K562 (cell line): ENCODE measurements at regions not wholly inside any gene's neighbourhood (a gene's known extent, or its start where the extent isn't known, plus 50 kb on each side); places are given as distances from the start of the nearest gene placed in this dataset.

Experiments used
- ATAC-seq: fragments of 200-7000 bp; cut with Tn5 transposase; 3 replicates; pipeline ENCODE4 v1.9.1; 2020; ENCODE audit warnings: moderate library complexity
- BruUV-seq: library from RNA; stranded (reverse); fragments of 400-500 nt; replicated peaks from 2 replicates; lab custom pipeline; 2021; lab: Mats Ljungman, UMichigan
- CTCF ChIA-PET: fragments of 300-600 bp; formaldehyde crosslinking; extraction: SDS; loops from one replicate; lab custom pipeline; 2021; ENCODE audit warnings: low intra/inter-chr PET ratio; lab: Yijun Ruan, JAX
- POLR2A ChIA-PET: fragments of 300-600, 350-650 bp; sonication (Branson Sonifier 250); formaldehyde crosslinking; extraction: SDS; loops from one replicate; lab custom pipeline; 2021; ENCODE audit warnings: antibody characterized with exemption, inconsistent platforms; lab: Yijun Ruan, JAX
- DNase-seq, 4 experiments: peaks; one replicate each; pipeline versions ENCODE4 v3.0.0 to v3.0.0-alpha.2; 2011 to 2018; ENCODE audit warnings: low spot score in 3 of 4, mixed read lengths in 3 of 4; ENCODE audit errors: extremely low read depth in 1 of 4
- FAIRE-seq: peaks from 2 replicates; lab custom pipeline; 2011; peaks lifted over from hg19 to GRCh38; lab: Jason Lieb, UNC
- H2AFZ ChIP-seq: 2 replicates; pipeline ENCODE4 v1.6.0; 2011; ENCODE audit warnings: low read depth, low read length, control low read depth, inconsistent platforms
- H3K27ac ChIP-seq: fragments of 200-600 bp; 3 replicates; pipeline ENCODE4 v1.8.0; 2011; ENCODE audit warnings: low read depth, mild to moderate bottlenecking, control low read depth, inconsistent platforms, low read length, moderate library complexity, mixed read lengths; ENCODE audit errors: extremely low read depth
- H3K27me3 ChIP-seq, 2 experiments: fragments of 300-600 bp in 1 of 2; 2 replicates in 1 of 2; 3 replicates in 1 of 2; pipeline versions ENCODE4 v1.6.0 to v1.8.0; 2011; ENCODE audit warnings: inconsistent platforms in 2 of 2, low read length in 2 of 2, mild to moderate bottlenecking in 1 of 2, mixed read lengths in 1 of 2, moderate library complexity in 1 of 2; ENCODE audit not compliant: control insufficient read depth in 2 of 2, insufficient read depth in 2 of 2
- H3K36me3 ChIP-seq: fragments of 300-600 bp; 3 replicates; pipeline ENCODE4 v1.8.0; 2011; ENCODE audit warnings: mild to moderate bottlenecking, low read length, inconsistent platforms; ENCODE audit not compliant: control insufficient read depth, insufficient read depth
- H3K4me1 ChIP-seq, 2 experiments: fragments of 200-600 bp in 1 of 2; replicated peaks in 1 of 2; 2 replicates in 1 of 2; 3 replicates in 1 of 2; pipeline versions ENCODE4 v1.5.1 to v1.8.0; 2011; ENCODE audit warnings: inconsistent platforms in 2 of 2, low read length in 2 of 2, mild to moderate bottlenecking in 1 of 2, mixed read lengths in 1 of 2, moderate library complexity in 1 of 2; ENCODE audit not compliant: control insufficient read depth in 2 of 2, insufficient read depth in 2 of 2
- H3K4me2 ChIP-seq: 2 replicates; pipeline ENCODE4 v1.6.1; 2011; ENCODE audit warnings: low read length, control low read depth, inconsistent platforms, mixed read lengths; ENCODE audit not compliant: insufficient read depth
- H3K4me3 ChIP-seq: fragments of 200-600 bp; sonication (generic), shearing (Covaris generic); 2 replicates; pipeline ENCODE4 v1.5.1; 2016; ENCODE audit warnings: control low read depth, inconsistent platforms
- H3K79me2 ChIP-seq: fragments of 200-600 bp; 3 replicates; pipeline ENCODE4 v1.8.0; 2011; ENCODE audit warnings: low read length, inconsistent platforms; ENCODE audit not compliant: control insufficient read depth, insufficient read depth
- H3K9ac ChIP-seq, 2 experiments: 2 replicates each; pipeline versions ENCODE4 v1.6.0 to v1.6.1; 2011; ENCODE audit warnings: low read depth in 2 of 2, low read length in 2 of 2, control low read depth in 1 of 2, inconsistent platforms in 1 of 2, mild to moderate bottlenecking in 1 of 2, mixed read lengths in 1 of 2; ENCODE audit not compliant: insufficient read depth in 1 of 2
- H3K9me1 ChIP-seq: one replicate; pipeline ENCODE4 v1.6.0; 2011; ENCODE audit warnings: inconsistent platforms, mild to moderate bottlenecking, low read length, moderate library complexity; ENCODE audit not compliant: control insufficient read depth, insufficient read depth
- H3K9me3 ChIP-seq: replicated peaks from 2 replicates; pipeline ENCODE4 v1.5.1; 2011; ENCODE audit warnings: low read depth, low read length, inconsistent platforms; ENCODE audit not compliant: control insufficient read depth, insufficient read depth
- H4K20me1 ChIP-seq: replicated peaks from 2 replicates; pipeline ENCODE4 v1.6.1; 2011; ENCODE audit warnings: low read length, inconsistent platforms, mixed read lengths; ENCODE audit not compliant: control insufficient read depth, insufficient read depth
- JUNB ChIP-seq: fragments of 450-650 bp; formaldehyde crosslinking; conservative IDR thresholded peaks from 2 replicates; pipeline ENCODE4 v1.4.0; 2020; ENCODE audit warnings: mild to moderate bottlenecking
- PTTG1 ChIP-seq: fragments of 450-650 bp; IDR thresholded peaks from 2 replicates; pipeline ENCODE4 v1.6.1; 2016; ENCODE audit warnings: low read depth, mild to moderate bottlenecking, missing genetic modification characterization, missing compliant biosample characterization
- ZNF407 ChIP-seq: fragments of 450-650 bp; IDR thresholded peaks from 2 replicates; pipeline ENCODE4 v1.6.1; 2016; ENCODE audit warnings: low read depth
- whole genome bisulfite sequencing: fragments of 100-300 bp; shearing (Covaris generic); methylation state at CpG from one replicate; pipeline ENCODE4 v1.1.6; 2016; ENCODE audit warnings: low coverage, mixed read lengths; ENCODE audit not compliant: insufficient coverage; ENCODE audit errors: missing lambda C conversion rate; 5-methylcytosine and 5-hydroxymethylcytosine counted together
- in situ Hi-C: fragments of 300-500 bp; cut with MboI; formaldehyde crosslinking; loops from 4 replicates; pipeline ENCODE4 v1.15.0; 2018; ENCODE audit warnings: inconsistent platforms, mixed read lengths
- intact Hi-C: fragments of 100-400 bp; cut with micrococcal nuclease; formaldehyde crosslinking; loops from 2 replicates; pipeline ENCODE4 v1.14.2; 2022
- TF ChIP-seq, protein P1 (sequence below), 2 experiments: fragments of 450-650 bp; IDR thresholded peaks; 2 replicates each; pipeline ENCODE4 v1.6.1; 2018; ENCODE audit warnings: mild to moderate bottlenecking in 2 of 2, low read depth in 1 of 2; ENCODE audit not compliant: partially characterized antibody in 2 of 2

GRCh38 chr2:181139831-181140230 lies 159.4 kb downstream of the UBE2E3 start:
- in situ Hi-C loops (no loop called here), intact Hi-C loops (no loop called here)
- Histone ChIP-seq H3K27me3 (no peaks in the 10 kb centered on the region), H3K36me3 (no peaks in the 10 kb centered on the region), H3K9me3 (no peaks in the 10 kb centered on the region), H3K4me3 (no peak overlapping the region), H2AFZ (no peak overlapping the region), H3K9me1 (no peaks in the 10 kb centered on the region), H3K27ac (no peak overlapping the region), H3K79me2 (no peaks in the 10 kb centered on the region), H3K4me2 (no peak overlapping the region), H3K4me1 (no peaks in the 10 kb centered on the region), H3K9ac (no peak overlapping the region), H4K20me1 (no peaks in the 10 kb centered on the region)
- POLR2A ChIA-PET: interaction anchor here (0.7 kb wide), 1 partner anchor 10 kb away, joined by 3 read pairs; no protein-coding TSS in a partner anchor
- no peak for ATAC-seq
- no TSS peak for BruUV-seq
- WGBS: 4% methylated on average over 2 of the region's 2 CpGs
- no peak for DNase-seq
- no peak for FAIRE-seq
- CTCF ChIA-PET: no interaction called here
- TF ChIP-seq PTTG1 (no peak), JUNB (CRISPR knock-in tag) (no peak), ZNF407 (no peak)
- TF ChIP-seq, protein P1, sequence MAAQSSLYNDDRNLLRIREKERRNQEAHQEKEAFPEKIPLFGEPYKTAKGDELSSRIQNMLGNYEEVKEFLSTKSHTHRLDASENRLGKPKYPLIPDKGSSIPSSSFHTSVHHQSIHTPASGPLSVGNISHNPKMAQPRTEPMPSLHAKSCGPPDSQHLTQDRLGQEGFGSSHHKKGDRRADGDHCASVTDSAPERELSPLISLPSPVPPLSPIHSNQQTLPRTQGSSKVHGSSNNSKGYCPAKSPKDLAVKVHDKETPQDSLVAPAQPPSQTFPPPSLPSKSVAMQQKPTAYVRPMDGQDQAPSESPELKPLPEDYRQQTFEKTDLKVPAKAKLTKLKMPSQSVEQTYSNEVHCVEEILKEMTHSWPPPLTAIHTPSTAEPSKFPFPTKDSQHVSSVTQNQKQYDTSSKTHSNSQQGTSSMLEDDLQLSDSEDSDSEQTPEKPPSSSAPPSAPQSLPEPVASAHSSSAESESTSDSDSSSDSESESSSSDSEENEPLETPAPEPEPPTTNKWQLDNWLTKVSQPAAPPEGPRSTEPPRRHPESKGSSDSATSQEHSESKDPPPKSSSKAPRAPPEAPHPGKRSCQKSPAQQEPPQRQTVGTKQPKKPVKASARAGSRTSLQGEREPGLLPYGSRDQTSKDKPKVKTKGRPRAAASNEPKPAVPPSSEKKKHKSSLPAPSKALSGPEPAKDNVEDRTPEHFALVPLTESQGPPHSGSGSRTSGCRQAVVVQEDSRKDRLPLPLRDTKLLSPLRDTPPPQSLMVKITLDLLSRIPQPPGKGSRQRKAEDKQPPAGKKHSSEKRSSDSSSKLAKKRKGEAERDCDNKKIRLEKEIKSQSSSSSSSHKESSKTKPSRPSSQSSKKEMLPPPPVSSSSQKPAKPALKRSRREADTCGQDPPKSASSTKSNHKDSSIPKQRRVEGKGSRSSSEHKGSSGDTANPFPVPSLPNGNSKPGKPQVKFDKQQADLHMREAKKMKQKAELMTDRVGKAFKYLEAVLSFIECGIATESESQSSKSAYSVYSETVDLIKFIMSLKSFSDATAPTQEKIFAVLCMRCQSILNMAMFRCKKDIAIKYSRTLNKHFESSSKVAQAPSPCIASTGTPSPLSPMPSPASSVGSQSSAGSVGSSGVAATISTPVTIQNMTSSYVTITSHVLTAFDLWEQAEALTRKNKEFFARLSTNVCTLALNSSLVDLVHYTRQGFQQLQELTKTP (IDR thresholded peaks at IDR 0.05; ENCODE audit: low read depth in 1 of 2, partially characterized antibody in 2 of 2): no peak
